Transverse colon (tissue), 3 donors: ENCODE measurements at regions not wholly inside any gene's neighbourhood (a gene's known extent, or its start where the extent isn't known, plus 50 kb on each side); places are given as distances from the start of the nearest gene placed in this dataset.

ENCODE experiments used
- CTCF ChIP-seq, 5 experiments: fragments of 200-600 bp in 3 of 5; fragments of 450-650 bp in 2 of 5; sonication (generic) in 3 of 5; IDR thresholded peaks; 1 replicate in 2 of 5; 2 replicates in 3 of 5; pipeline ENCODE4 v1.5.1; 2016 to 2017; ENCODE audit warnings: antibody characterized with exemption in 5 of 5, inconsistent platforms in 3 of 5, mild to moderate bottlenecking in 2 of 5, moderate library complexity in 1 of 5
- POLR2A ChIP-seq: fragments of 450-650 bp; IDR thresholded peaks from one replicate; pipeline ENCODE4 v1.6.1; 2016; ENCODE audit warnings: antibody characterized with exemption, mild to moderate bottlenecking, moderate library complexity

- TF ChIP-seq CTCF (IDR thresholded peaks at IDR 0.05) (no peak), POLR2A (no peak)
Measured at GRCh38 chr4:24236532-24236931, 346.7 kb upstream of the PPARGC1A start.
